ENCODE measurements at regions not wholly inside any gene's neighbourhood (a gene's known extent, or its start where the extent isn't known, plus 50 kb on each side); places are given as distances from the start of the nearest gene placed in this dataset.

- TF ChIP-seq CTCF (IDR thresholded peaks at IDR 0.05; ENCODE audit: insufficient read depth, low read length, severe bottlenecking): no peak
- DNase-seq (ENCODE audit: low read depth): no peak
- Histone ChIP-seq H3K4me3 (ENCODE audit: low read depth, low read length) (no peak overlapping the region), H3K36me3 (ENCODE audit: control insufficient read depth, insufficient read depth, low read length) (no peaks in the 10 kb centered on the region), H3K27me3 (ENCODE audit: control insufficient read depth, insufficient read depth, low read length) (no peaks in the 10 kb centered on the region)
- FAIRE-seq: peak; percentile 60
Measured at GRCh38 chr18:24799176-24799575, 338.7 kb downstream of the HRH4 start.

GRCh38 chr18:24799720-24800119 lies 339.3 kb downstream of the HRH4 start:
- Histone ChIP-seq H3K4me3 (ENCODE audit: low read depth, low read length) (no peak overlapping the region), H3K36me3 (ENCODE audit: control insufficient read depth, insufficient read depth, low read length) (no peaks in the 10 kb centered on the region), H3K27me3 (ENCODE audit: control insufficient read depth, insufficient read depth, low read length) (no peaks in the 10 kb centered on the region)
- FAIRE-seq (no peak), DNase-seq (ENCODE audit: low read depth) (peak; percentile 1)
- TF ChIP-seq CTCF (IDR thresholded peaks at IDR 0.05; ENCODE audit: insufficient read depth, low read length, severe bottlenecking): no peak

- Histone ChIP-seq H3K27me3 (ENCODE audit: control insufficient read depth, insufficient read depth, low read length) (no peaks in the 10 kb centered on the region), H3K4me3 (ENCODE audit: low read depth, low read length) (no peak overlapping the region), H3K36me3 (ENCODE audit: control insufficient read depth, insufficient read depth, low read length) (no peaks in the 10 kb centered on the region)
- TF ChIP-seq CTCF (IDR thresholded peaks at IDR 0.05; ENCODE audit: insufficient read depth, low read length, severe bottlenecking): no peak
- FAIRE-seq (no peak), DNase-seq (ENCODE audit: low read depth) (no peak)
Measured at GRCh38 chr18:24801001-24801400, 340.6 kb downstream of the HRH4 start.

- Histone ChIP-seq H3K27me3 (ENCODE audit: control insufficient read depth, insufficient read depth, low read length) (no peaks in the 10 kb centered on the region), H3K4me3 (ENCODE audit: low read depth, low read length) (no peak overlapping the region), H3K36me3 (ENCODE audit: control insufficient read depth, insufficient read depth, low read length) (no peaks in the 10 kb centered on the region)
- no peak for TF ChIP-seq CTCF (IDR thresholded peaks at IDR 0.05; ENCODE audit: insufficient read depth, low read length, severe bottlenecking)
- FAIRE-seq (no peak), DNase-seq (ENCODE audit: low read depth) (no peak)
Measured at GRCh38 chr18:24802456-24802855, 342.0 kb downstream of the HRH4 start.

DNA sequence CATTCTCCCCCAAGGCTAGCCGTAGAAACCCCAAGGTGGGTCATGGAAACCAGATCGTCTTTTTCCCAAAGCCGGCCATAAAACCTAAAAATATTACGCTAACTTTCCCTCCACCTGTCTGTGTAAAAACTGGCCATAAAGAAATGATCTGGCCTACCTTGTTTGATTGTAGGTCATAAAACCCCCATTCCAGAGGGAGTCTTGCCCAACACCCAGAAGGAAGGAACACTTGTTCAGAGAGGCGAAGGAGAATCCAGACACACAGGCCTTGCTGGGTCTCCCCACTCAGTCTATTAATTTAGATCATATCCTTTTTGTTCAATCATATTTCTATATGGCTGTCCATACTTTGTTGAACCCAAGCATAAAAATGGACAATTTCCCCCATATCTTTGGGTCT lies 344.7 kb downstream of the HRH4 start:
- no peak for TF ChIP-seq CTCF (IDR thresholded peaks at IDR 0.05; ENCODE audit: insufficient read depth, low read length, severe bottlenecking)
- FAIRE-seq: no peak

DNA sequence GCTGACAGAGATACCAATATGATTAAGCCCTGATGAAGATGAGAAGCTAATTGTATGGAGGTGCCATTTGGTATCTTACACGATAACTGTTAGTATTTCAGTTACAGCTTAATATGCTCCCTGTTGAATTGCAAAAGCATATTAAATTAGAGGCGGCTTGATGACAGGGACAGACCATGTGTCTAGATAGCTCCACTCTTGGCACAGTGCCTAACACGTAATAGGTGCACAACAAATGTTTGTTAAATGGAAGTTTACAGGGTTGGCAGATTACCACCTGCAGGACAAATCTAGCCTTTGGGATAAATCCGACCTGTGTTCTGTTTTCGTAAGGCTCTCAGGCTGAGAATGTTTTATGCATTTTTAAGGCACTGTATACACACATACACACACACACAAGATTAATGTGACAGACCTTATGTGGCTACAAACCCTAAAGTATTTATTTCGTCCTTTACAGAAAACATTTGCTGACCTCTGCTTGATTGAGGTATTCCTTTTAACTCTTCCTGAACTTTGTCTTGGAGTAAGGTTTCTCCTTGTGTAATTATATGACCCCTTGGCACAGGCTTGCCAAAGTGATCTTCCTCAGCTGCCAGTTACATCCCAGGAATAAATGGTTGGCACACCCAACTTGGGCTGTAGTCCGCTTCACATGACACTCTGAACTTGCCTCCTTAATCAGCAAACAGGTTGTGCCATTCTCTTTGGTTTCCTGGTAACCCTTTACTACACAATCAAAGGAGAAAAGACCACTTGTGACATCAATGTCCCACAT lies 348.9 kb downstream of the HRH4 start:
- no peak for FAIRE-seq
- no peak for DNase-seq (ENCODE audit: low read depth)
- Histone ChIP-seq H3K4me3 (ENCODE audit: low read depth, low read length) (no peak overlapping the region), H3K36me3 (ENCODE audit: control insufficient read depth, insufficient read depth, low read length) (no peaks in the 10 kb centered on the region), H3K27me3 (ENCODE audit: control insufficient read depth, insufficient read depth, low read length) (no peaks in the 10 kb centered on the region)
- no peak for TF ChIP-seq CTCF (IDR thresholded peaks at IDR 0.05; ENCODE audit: insufficient read depth, low read length, severe bottlenecking)

More for the DNA sequence above, 344.7 kb downstream of the HRH4 start:
- no peak for DNase-seq (ENCODE audit: low read depth)
- no peak overlapping the region for H3K4me3 ChIP-seq (ENCODE audit: low read depth, low read length)
- H3K27me3 ChIP-seq (ENCODE audit: control insufficient read depth, insufficient read depth, low read length): no peaks in the 10 kb centered on the region
- no peaks in the 10 kb centered on the region for H3K36me3 ChIP-seq (ENCODE audit: control insufficient read depth, insufficient read depth, low read length)
